ENCODE measurements at regions not wholly inside any gene's neighbourhood (a gene's known extent, or its start where the extent isn't known, plus 50 kb on each side); places are given as distances from the start of the nearest gene placed in this dataset.

GRCh38 chr13:85461621-85462020 lies 337.6 kb downstream of the SLITRK6 start:
- in situ Hi-C loops (cut with HindIII; ENCODE audit: low pct_unique_long_range_greater_than_20kb, low sequenced_read_pairs), result no loop called here
- no peak for DNase-seq (ENCODE audit: low read depth, low spot score)

- in situ Hi-C loops (cut with HindIII; ENCODE audit: low pct_unique_long_range_greater_than_20kb, low sequenced_read_pairs), result no loop called here
- DNase-seq (ENCODE audit: low read depth, low spot score), result no peak
Observed at GRCh38 chr13:85445534-85445933, 353.7 kb downstream of the SLITRK6 start.

- in situ Hi-C loops (cut with HindIII; ENCODE audit: low pct_unique_long_range_greater_than_20kb, low sequenced_read_pairs), result no loop called here
- DNase-seq (ENCODE audit: low read depth, low spot score), result no peak
Observed at GRCh38 chr13:85441975-85442374, 357.2 kb downstream of the SLITRK6 start.

- in situ Hi-C loops (cut with HindIII; ENCODE audit: low pct_unique_long_range_greater_than_20kb, low sequenced_read_pairs), result no loop called here
- no peak for DNase-seq (ENCODE audit: low read depth, low spot score)
Observed at GRCh38 chr13:85441364-85441763, 357.9 kb downstream of the SLITRK6 start.

- in situ Hi-C loops (cut with HindIII; ENCODE audit: low pct_unique_long_range_greater_than_20kb, low sequenced_read_pairs), result no loop called here
Observed at GRCh38 chr13:85436029-85436428, 363.2 kb downstream of the SLITRK6 start.

GRCh38 chr13:85434927-85435326 lies 364.3 kb downstream of the SLITRK6 start:
- no peak for DNase-seq (ENCODE audit: low read depth, low spot score)
- in situ Hi-C loops (cut with HindIII; ENCODE audit: low pct_unique_long_range_greater_than_20kb, low sequenced_read_pairs), result no loop called here

More at GRCh38 chr13:85436029-85436428, 363.2 kb downstream of the SLITRK6 start:
- DNase-seq (ENCODE audit: low read depth, low spot score), result no peak

GRCh38 chr13:85432881-85433280 lies 366.3 kb downstream of the SLITRK6 start:
- no peak for DNase-seq (ENCODE audit: low read depth, low spot score)
- in situ Hi-C loops (cut with HindIII; ENCODE audit: low pct_unique_long_range_greater_than_20kb, low sequenced_read_pairs), result no loop called here

GRCh38 chr13:85431720-85432119 lies 367.5 kb downstream of the SLITRK6 start:
- no peak for DNase-seq (ENCODE audit: low read depth, low spot score)
- in situ Hi-C loops (cut with HindIII; ENCODE audit: low pct_unique_long_range_greater_than_20kb, low sequenced_read_pairs), result no loop called here

GRCh38 chr13:85430216-85430794 lies 368.9 kb downstream of the SLITRK6 start:
- DNase-seq (ENCODE audit: low read depth, low spot score), result no peak
- in situ Hi-C loops (cut with HindIII; ENCODE audit: low pct_unique_long_range_greater_than_20kb, low sequenced_read_pairs), result no loop called here

GRCh38 chr13:85427416-85427815 lies 371.8 kb downstream of the SLITRK6 start:
- in situ Hi-C loops (cut with HindIII; ENCODE audit: low pct_unique_long_range_greater_than_20kb, low sequenced_read_pairs), result no loop called here
- DNase-seq (ENCODE audit: low read depth, low spot score), result no peak

- in situ Hi-C loops (cut with HindIII; ENCODE audit: low pct_unique_long_range_greater_than_20kb, low sequenced_read_pairs), result no loop called here
- no peak for DNase-seq (ENCODE audit: low read depth, low spot score)
Observed at GRCh38 chr13:85420136-85420535, 379.1 kb downstream of the SLITRK6 start.

GRCh38 chr13:85419611-85420010 lies 379.6 kb downstream of the SLITRK6 start:
- DNase-seq (ENCODE audit: low read depth, low spot score), result no peak
- in situ Hi-C loops (cut with HindIII; ENCODE audit: low pct_unique_long_range_greater_than_20kb, low sequenced_read_pairs), result no loop called here

GRCh38 chr13:85417807-85418206 lies 381.4 kb downstream of the SLITRK6 start:
- DNase-seq (ENCODE audit: low read depth, low spot score), result no peak

GRCh38 chr13:85413664-85414063 lies 385.6 kb downstream of the SLITRK6 start:
- in situ Hi-C loops (cut with HindIII; ENCODE audit: low pct_unique_long_range_greater_than_20kb, low sequenced_read_pairs), result no loop called here
- DNase-seq (ENCODE audit: low read depth, low spot score), result no peak

More at GRCh38 chr13:85417807-85418206, 381.4 kb downstream of the SLITRK6 start:
- in situ Hi-C loops (cut with HindIII; ENCODE audit: low pct_unique_long_range_greater_than_20kb, low sequenced_read_pairs), result no loop called here

- no peak for DNase-seq (ENCODE audit: low read depth, low spot score)
- in situ Hi-C loops (cut with HindIII; ENCODE audit: low pct_unique_long_range_greater_than_20kb, low sequenced_read_pairs), result no loop called here
Observed at GRCh38 chr13:85412448-85412847, 386.8 kb downstream of the SLITRK6 start.

GRCh38 chr13:85411591-85411990 lies 387.6 kb downstream of the SLITRK6 start:
- DNase-seq (ENCODE audit: low read depth, low spot score), result no peak
- in situ Hi-C loops (cut with HindIII; ENCODE audit: low pct_unique_long_range_greater_than_20kb, low sequenced_read_pairs), result no loop called here

- in situ Hi-C loops (cut with HindIII; ENCODE audit: low pct_unique_long_range_greater_than_20kb, low sequenced_read_pairs), result no loop called here
- DNase-seq (ENCODE audit: low read depth, low spot score), result no peak
Observed at GRCh38 chr13:85408415-85408814, 390.8 kb downstream of the SLITRK6 start.

- in situ Hi-C loops (cut with HindIII; ENCODE audit: low pct_unique_long_range_greater_than_20kb, low sequenced_read_pairs), result no loop called here
Observed at GRCh38 chr13:85406269-85406975, 392.8 kb downstream of the SLITRK6 start.

GRCh38 chr13:85405316-85405897 lies 393.8 kb downstream of the SLITRK6 start:
- in situ Hi-C loops (cut with HindIII; ENCODE audit: low pct_unique_long_range_greater_than_20kb, low sequenced_read_pairs), result no loop called here
- DNase-seq (ENCODE audit: low read depth, low spot score), result no peak

More at GRCh38 chr13:85406269-85406975, 392.8 kb downstream of the SLITRK6 start:
- peak; percentile 40 for DNase-seq (ENCODE audit: low read depth, low spot score)

Data from SK-MEL-5 (cell line).